GM12878 (cell line): ENCODE measurements at regions not wholly inside any gene's neighbourhood (a gene's known extent, or its start where the extent isn't known, plus 50 kb on each side); places are given as distances from the start of the nearest gene placed in this dataset.

Source experiments
- ATAC-seq: fragments of 200-7000 bp; cut with Tn5 transposase; 3 replicates; pipeline ENCODE4 v1.9.1; 2020; ENCODE audit warnings: mild to moderate bottlenecking, moderate library complexity
- BruUV-seq: library from RNA; stranded (reverse); fragments of 400-500 nt; replicated peaks from 2 replicates; lab custom pipeline; 2021; lab: Mats Ljungman, UMichigan
- CTCF ChIA-PET: fragments of 300-600 bp; sonication (Branson Sonifier 250); formaldehyde crosslinking; extraction: SDS; loops from one replicate; lab custom pipeline; 2021; ENCODE audit warnings: inconsistent platforms; lab: Yijun Ruan, JAX
- POLR2A ChIA-PET: fragments of 350-600 bp; formaldehyde crosslinking; extraction: SDS; loops from one replicate; lab custom pipeline; 2021; ENCODE audit warnings: inconsistent platforms; lab: Charles Lee
- RAD21 ChIA-PET: fragments of 300-600 bp; sonication (Branson Sonifier 250); formaldehyde crosslinking; loops from one replicate; lab custom pipeline; 2023; ENCODE audit warnings: antibody characterized with exemption; ENCODE audit not compliant: unreplicated experiment; lab: Charles Lee
- SMC1A ChIA-PET: fragments of 300-600 bp; sonication (Branson Sonifier 250); formaldehyde crosslinking; loops from one replicate; lab custom pipeline; 2023; ENCODE audit not compliant: unreplicated experiment, uncharacterized antibody; lab: Charles Lee
- DNase-seq: peaks from one replicate; pipeline ENCODE4 v3.0.0-alpha.2; 2011; ENCODE audit warnings: low read depth, low spot score
- FAIRE-seq: peaks from 3 replicates; lab custom pipeline; 2011; peaks lifted over from hg19 to GRCh38; lab: Jason Lieb, UNC
- H2AFZ ChIP-seq: 2 replicates; pipeline ENCODE4 v1.6.0; 2011; ENCODE audit warnings: low read depth, low read length, control low read depth; ENCODE audit not compliant: control insufficient read depth
- H3K27ac ChIP-seq: 2 replicates; pipeline ENCODE4 v1.5.1; 2011; ENCODE audit warnings: control low read depth; ENCODE audit not compliant: control insufficient read depth, insufficient read depth
- H3K27me3 ChIP-seq, 2 experiments: replicated peaks in 1 of 2; 2 replicates each; pipeline versions ENCODE4 v1.6.0 to v1.6.1; 2011; ENCODE audit warnings: low read length in 1 of 2; ENCODE audit not compliant: control insufficient read depth in 2 of 2, insufficient read depth in 2 of 2
- H3K36me3 ChIP-seq, 2 experiments: 2 replicates each; pipeline ENCODE4 v1.5.1; 2011; ENCODE audit warnings: low read length in 1 of 2; ENCODE audit not compliant: control insufficient read depth in 2 of 2, insufficient read depth in 2 of 2
- H3K4me1 ChIP-seq: 2 replicates; pipeline ENCODE4 v1.6.1; 2011; ENCODE audit warnings: mild to moderate bottlenecking, low read length, moderate library complexity, mixed read lengths; ENCODE audit not compliant: control insufficient read depth, insufficient read depth
- H3K4me2 ChIP-seq: 2 replicates; pipeline ENCODE4 v1.6.0; 2011; ENCODE audit warnings: control low read depth; ENCODE audit not compliant: control insufficient read depth, insufficient read depth
- H3K4me3 ChIP-seq: fragments of 200-600 bp; sonication (generic); 2 replicates; pipeline ENCODE4 v1.5.1; 2016
- H3K79me2 ChIP-seq: 2 replicates; pipeline ENCODE4 v1.6.0; 2011; ENCODE audit warnings: low read length; ENCODE audit not compliant: control insufficient read depth, insufficient read depth
- H3K9ac ChIP-seq: 2 replicates; pipeline ENCODE4 v1.8.0; 2011; ENCODE audit warnings: low read length, control low read depth, mixed read lengths; ENCODE audit not compliant: control insufficient read depth, insufficient read depth
- H3K9me3 ChIP-seq: replicated peaks from 3 replicates; pipeline ENCODE4 v1.5.1; 2011; ENCODE audit warnings: mild to moderate bottlenecking, low read length; ENCODE audit not compliant: control insufficient read depth, insufficient read depth
- H4K20me1 ChIP-seq: 2 replicates; pipeline ENCODE4 v1.6.0; 2011; ENCODE audit not compliant: control insufficient read depth, insufficient read depth
- CHD2 ChIP-seq: IDR thresholded peaks from 2 replicates; pipeline ENCODE4 v1.6.1; 2011; ENCODE audit warnings: low read depth, low read length, improper control_type of control experiment, borderline replicate concordance
- CREB1 ChIP-seq: IDR thresholded peaks from 2 replicates; pipeline ENCODE4 v1.6.1; 2012; ENCODE audit warnings: low read depth, mild to moderate bottlenecking, inconsistent platforms
- EED ChIP-seq: sonication (generic); IDR thresholded peaks from 2 replicates; pipeline ENCODE4 v1.6.1; 2016; ENCODE audit warnings: antibody characterized with exemption, low read depth
- EGR1 ChIP-seq, 2 experiments: IDR thresholded peaks; 1 replicate in 1 of 2; 2 replicates in 1 of 2; pipeline ENCODE4 v1.6.1; 2011 to 2012; ENCODE audit warnings: low read depth in 2 of 2, low read length in 2 of 2, borderline replicate concordance in 1 of 2, mild to moderate bottlenecking in 1 of 2, moderate library complexity in 1 of 2
- FOXK2 ChIP-seq: fragments of 450-650 bp; IDR thresholded peaks from 2 replicates; pipeline ENCODE4 v1.6.1; 2017; ENCODE audit warnings: mild to moderate bottlenecking, moderate library complexity
- IRF4 ChIP-seq: IDR thresholded peaks from 2 replicates; pipeline ENCODE4 v1.6.1; 2011; ENCODE audit warnings: low read depth, low read length
- JUND ChIP-seq: IDR thresholded peaks from 2 replicates; pipeline ENCODE4 v1.6.1; 2012; ENCODE audit warnings: low read depth, mild to moderate bottlenecking, low read length, improper control_type of control experiment, moderate library complexity
- MEF2A ChIP-seq: IDR thresholded peaks from 2 replicates; pipeline ENCODE4 v1.6.1; 2011; ENCODE audit warnings: low read depth, mild to moderate bottlenecking, low read length, moderate library complexity; ENCODE audit not compliant: insufficient read depth
- POLR2AphosphoS5 ChIP-seq: IDR thresholded peaks from 2 replicates; pipeline ENCODE4 v1.6.1; 2011; ENCODE audit warnings: mild to moderate bottlenecking, low read length, inconsistent platforms
- POU2F2 ChIP-seq: IDR thresholded peaks from 3 replicates; pipeline ENCODE4 v1.6.1; 2011; ENCODE audit warnings: low read depth, mild to moderate bottlenecking, low read length, borderline replicate concordance
- RUNX3 ChIP-seq: IDR thresholded peaks from 2 replicates; pipeline ENCODE4 v1.6.1; 2012; ENCODE audit warnings: low read length, inconsistent platforms
- SMAD5 ChIP-seq: IDR thresholded peaks from 2 replicates; pipeline ENCODE4 v1.6.1; 2016; ENCODE audit warnings: antibody characterized with exemption, low read depth
- SMARCA5 ChIP-seq: fragments of 450-650 bp; IDR thresholded peaks from 2 replicates; pipeline ENCODE4 v1.6.1; 2017; ENCODE audit warnings: mild to moderate bottlenecking
- SRF ChIP-seq, 2 experiments: IDR thresholded peaks; 2 replicates each; pipeline ENCODE4 v1.6.1; 2011; ENCODE audit warnings: low read depth in 2 of 2, low read length in 2 of 2, mild to moderate bottlenecking in 1 of 2, moderate library complexity in 1 of 2
- SUZ12 ChIP-seq: fragments of 200-600 bp; sonication (generic); IDR thresholded peaks from one replicate; pipeline ENCODE4 v1.6.1; 2018; ENCODE audit warnings: antibody characterized with exemption, mild to moderate bottlenecking; ENCODE audit not compliant: unreplicated experiment
- YBX1 ChIP-seq: fragments of 450-650 bp; IDR thresholded peaks from 2 replicates; pipeline ENCODE4 v1.6.1; 2016; ENCODE audit warnings: antibody characterized with exemption
- ZSCAN29 ChIP-seq: fragments of 450-650 bp; IDR thresholded peaks from 2 replicates; pipeline ENCODE4 v1.6.1; 2017; ENCODE audit warnings: mild to moderate bottlenecking, moderate library complexity
- WGBS: methylation state at CpG from one replicate; pipeline ENCODE4 v1.1.6; 2016; ENCODE audit warnings: low lambda C conversion rate; ENCODE audit not compliant: insufficient replicate concordance, insufficient coverage; ENCODE audit errors: missing lambda C conversion rate; 5-methylcytosine and 5-hydroxymethylcytosine counted together
- in situ Hi-C: fragments of 300-500 bp; cut with MboI; formaldehyde crosslinking; loops from 9 replicates; pipeline ENCODE4 v1.14.3; 2018; ENCODE audit warnings: mixed read lengths
- intact Hi-C: fragments of 100-400 bp; cut with micrococcal nuclease; formaldehyde crosslinking; loops from one replicate; pipeline ENCODE4 v1.14.2; 2022; ENCODE audit not compliant: unreplicated experiment
- TF ChIP-seq, protein P1 (sequence below): fragments of 450-650 bp; IDR thresholded peaks from 2 replicates; pipeline ENCODE4 v1.6.1; 2014; ENCODE audit warnings: mild to moderate bottlenecking
- TF ChIP-seq, protein P2 (sequence below): IDR thresholded peaks from 2 replicates; pipeline ENCODE4 v1.6.1; 2011; ENCODE audit warnings: borderline replicate concordance, low read depth, mild to moderate bottlenecking, moderate library complexity, mixed read lengths, low read length; ENCODE audit not compliant: insufficient read depth; ENCODE audit errors: extremely low read length

DNA sequence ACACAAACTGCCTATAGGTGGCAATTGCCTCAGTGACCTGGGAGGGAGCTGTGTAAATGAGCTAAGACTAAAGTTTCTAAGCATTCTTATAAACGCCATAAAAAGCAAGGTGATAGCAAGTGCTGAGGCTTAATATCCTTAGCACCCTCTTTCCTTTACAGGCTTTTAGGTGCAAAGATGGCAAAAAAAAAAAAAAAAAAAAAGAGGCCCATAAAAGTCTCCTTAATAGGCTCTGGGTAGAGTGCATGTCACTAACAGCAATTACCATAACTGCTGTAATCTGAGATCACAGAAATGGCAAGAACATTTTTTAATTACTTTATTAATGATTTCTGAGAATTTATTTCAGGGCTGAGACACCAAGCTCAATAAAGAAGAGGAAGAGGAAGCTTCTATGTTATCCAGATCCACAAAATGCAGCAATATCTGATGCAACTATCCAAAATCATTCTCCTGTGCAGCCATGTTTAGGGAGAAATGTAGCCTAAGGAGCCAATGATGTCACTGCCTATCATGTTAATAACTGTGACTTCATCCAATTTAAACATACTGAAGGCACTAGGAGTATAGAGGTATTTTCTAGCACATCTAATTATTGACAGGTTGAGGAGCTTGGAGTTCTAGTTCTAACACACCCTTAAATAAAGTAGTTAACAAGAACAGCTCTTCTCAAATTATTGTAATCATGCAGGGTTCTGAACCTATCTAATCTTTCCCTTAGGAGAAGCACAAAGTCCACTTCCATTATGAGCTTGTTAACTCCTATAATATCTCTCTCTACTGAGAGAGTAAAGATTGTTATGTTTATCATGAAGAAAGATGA is 804.3 kb upstream of the ACVR2A start:
- CTCF ChIA-PET, result interaction anchor here (0.6 to 6.0 kb wide), 4 partner anchors 10 to 871 kb away, joined by 3 to 26 read pairs (median 6); no protein-coding TSS in a partner anchor
- no TSS peak for BruUV-seq
- Histone ChIP-seq H3K9ac (no peak overlapping the region), H3K79me2 (no peaks in the 10 kb centered on the region), H3K4me2 (no peak overlapping the region), H3K27me3 (no peaks in the 10 kb centered on the region), H2AFZ (no peak overlapping the region), H4K20me1 (no peaks in the 10 kb centered on the region), H3K36me3 (no peaks in the 10 kb centered on the region), H3K9me3 (no peaks in the 10 kb centered on the region), H3K4me3 (no peak overlapping the region), H3K27ac (no peak overlapping the region), H3K4me1 (no peaks in the 10 kb centered on the region)
- intact Hi-C loops (loop anchor here (5.0 kb wide), 1 partner anchor 113 kb away; no protein-coding TSS in a partner anchor), in situ Hi-C loops (no loop called here)
- no peak for TF ChIP-seq YBX1
- no peak for TF ChIP-seq MEF2A
- TF ChIP-seq SMAD5, result no peak
- no peak for TF ChIP-seq CREB1
- no peak for TF ChIP-seq EED
- TF ChIP-seq EGR1 (IDR thresholded peaks at IDR 0.05; ENCODE audit: borderline replicate concordance in 1 of 2, low read depth in 2 of 2, low read length in 2 of 2), result no peak
- TF ChIP-seq POLR2AphosphoS5, result no peak
- no peak for TF ChIP-seq CHD2
- no peak for TF ChIP-seq FOXK2
- no peak for TF ChIP-seq IRF4
- TF ChIP-seq SRF (IDR thresholded peaks at IDR 0.05; ENCODE audit: low read depth in 2 of 2, low read length in 2 of 2), result no peak
- TF ChIP-seq, protein P1, sequence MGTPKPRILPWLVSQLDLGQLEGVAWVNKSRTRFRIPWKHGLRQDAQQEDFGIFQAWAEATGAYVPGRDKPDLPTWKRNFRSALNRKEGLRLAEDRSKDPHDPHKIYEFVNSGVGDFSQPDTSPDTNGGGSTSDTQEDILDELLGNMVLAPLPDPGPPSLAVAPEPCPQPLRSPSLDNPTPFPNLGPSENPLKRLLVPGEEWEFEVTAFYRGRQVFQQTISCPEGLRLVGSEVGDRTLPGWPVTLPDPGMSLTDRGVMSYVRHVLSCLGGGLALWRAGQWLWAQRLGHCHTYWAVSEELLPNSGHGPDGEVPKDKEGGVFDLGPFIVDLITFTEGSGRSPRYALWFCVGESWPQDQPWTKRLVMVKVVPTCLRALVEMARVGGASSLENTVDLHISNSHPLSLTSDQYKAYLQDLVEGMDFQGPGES, result no peak
- no peak for TF ChIP-seq POU2F2
- TF ChIP-seq ZSCAN29, result no peak
- TF ChIP-seq, protein P2, sequence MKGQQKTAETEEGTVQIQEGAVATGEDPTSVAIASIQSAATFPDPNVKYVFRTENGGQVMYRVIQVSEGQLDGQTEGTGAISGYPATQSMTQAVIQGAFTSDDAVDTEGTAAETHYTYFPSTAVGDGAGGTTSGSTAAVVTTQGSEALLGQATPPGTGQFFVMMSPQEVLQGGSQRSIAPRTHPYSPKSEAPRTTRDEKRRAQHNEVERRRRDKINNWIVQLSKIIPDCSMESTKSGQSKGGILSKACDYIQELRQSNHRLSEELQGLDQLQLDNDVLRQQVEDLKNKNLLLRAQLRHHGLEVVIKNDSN, result no peak
- no peak for TF ChIP-seq RUNX3
- TF ChIP-seq JUND, result no peak
- TF ChIP-seq SUZ12, result no peak
- no peak for TF ChIP-seq SMARCA5
- DNase-seq, result no peak
- no peak for ATAC-seq
- SMC1A ChIA-PET, result interaction anchor here (0.9 to 1.1 kb wide), 3 partner anchors 9 to 869 kb away, joined by 3 to 5 read pairs (median 3); no protein-coding TSS in a partner anchor
- RAD21 ChIA-PET, result interaction anchor here (1.2 to 1.4 kb wide), 2 partner anchors 42 to 871 kb away, joined by 3 read pairs; no protein-coding TSS in a partner anchor
- no peak for FAIRE-seq
- 53% methylated on average over 1 of the region's 1 CpG for WGBS
- POLR2A ChIA-PET, result interaction anchor here (0.7 kb wide), 1 partner anchor 256 kb away, joined by 6 read pairs; no protein-coding TSS in a partner anchor
